GM21423 (cell line): ENCODE measurements at regions not wholly inside any gene's neighbourhood (a gene's known extent, or its start where the extent isn't known, plus 50 kb on each side); places are given as distances from the start of the nearest gene placed in this dataset.

ENCODE experiments used
- ATAC-seq: cut with Tn5 transposase; IDR thresholded peaks from one replicate; pipeline ENCODE4 v1.9.1; 2021; ENCODE audit warnings: mild to moderate bottlenecking, moderate library complexity; ENCODE audit not compliant: unreplicated experiment

DNA sequence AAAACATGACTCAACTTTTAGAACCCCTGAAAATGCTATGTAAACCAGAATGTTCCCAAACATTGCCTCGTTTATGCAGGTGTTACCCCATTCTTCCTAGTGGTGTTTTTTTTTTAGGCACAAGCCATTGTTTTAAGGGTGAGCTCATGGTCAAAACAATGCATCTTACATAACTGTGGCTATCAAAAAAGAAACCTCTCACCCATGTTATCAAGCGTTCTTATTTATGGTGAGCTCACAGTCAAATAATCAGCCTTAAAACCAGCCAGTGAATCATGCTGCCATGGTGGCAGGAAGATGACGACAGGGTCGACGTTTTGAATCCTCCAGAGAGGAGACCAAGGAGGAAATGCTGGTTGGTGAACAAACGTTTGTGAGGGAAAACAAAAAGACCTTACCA is 195.2 kb downstream of the KDR start:
- ATAC-seq: no peak

DNA sequence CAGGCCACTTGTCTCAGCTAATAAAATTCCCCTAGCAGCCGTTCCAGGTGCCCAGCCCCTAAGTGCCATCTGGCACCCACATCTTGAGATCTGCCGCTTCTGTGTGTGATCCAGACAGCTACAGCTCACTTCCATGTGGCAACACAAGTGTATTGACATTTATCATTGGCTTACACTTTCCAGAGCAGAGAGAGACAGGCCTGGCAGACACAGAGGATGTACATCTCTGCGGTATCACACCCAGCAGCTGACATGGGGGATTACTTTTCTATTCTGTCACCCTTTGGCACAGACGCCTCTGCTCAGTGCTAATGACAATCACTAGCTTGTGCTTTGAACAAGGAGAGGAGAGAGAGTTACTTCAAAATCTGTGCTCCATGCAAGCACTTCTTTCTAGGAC is 195.9 kb downstream of the KDR start:
- ATAC-seq: no peak

DNA sequence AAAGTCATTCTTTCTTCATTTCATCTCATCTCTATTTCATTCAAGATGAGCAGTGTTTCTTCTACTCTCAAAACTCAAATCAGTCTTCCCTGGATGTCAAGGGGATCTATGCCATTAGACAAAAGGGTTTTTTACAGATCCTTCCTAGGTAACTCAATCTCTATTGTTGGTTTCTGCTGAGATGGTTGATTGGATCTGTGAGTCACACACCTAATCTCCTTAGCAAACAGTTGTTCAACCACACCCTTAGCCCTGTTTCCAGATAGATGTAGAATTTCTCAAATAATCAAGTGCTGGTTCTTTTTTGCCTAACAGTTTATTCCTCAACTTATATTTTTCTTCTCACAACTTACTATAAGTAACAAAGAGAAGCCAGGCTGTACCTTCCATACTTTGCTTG is 200.5 kb downstream of the KDR start:
- ATAC-seq: no peak

DNA sequence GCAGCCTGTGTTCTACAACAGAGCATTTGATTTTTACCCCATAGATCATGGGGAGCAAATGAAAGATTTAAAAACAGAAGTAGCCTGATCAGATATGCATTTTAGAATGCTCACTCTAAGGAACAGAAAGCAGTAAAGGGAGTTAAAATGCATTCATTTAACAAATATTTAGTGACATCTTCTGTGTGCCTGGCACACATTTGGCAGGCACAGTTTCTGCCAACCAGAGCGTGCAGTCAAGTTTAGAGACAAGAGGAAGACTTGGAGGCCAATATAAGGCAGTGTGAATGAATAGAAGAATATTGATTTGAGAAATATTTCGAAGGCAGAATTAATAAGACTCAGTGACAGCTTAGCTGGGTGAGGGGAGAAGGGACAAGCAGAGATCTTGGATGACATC is 210.1 kb downstream of the KDR start:
- ATAC-seq: no peak

DNA sequence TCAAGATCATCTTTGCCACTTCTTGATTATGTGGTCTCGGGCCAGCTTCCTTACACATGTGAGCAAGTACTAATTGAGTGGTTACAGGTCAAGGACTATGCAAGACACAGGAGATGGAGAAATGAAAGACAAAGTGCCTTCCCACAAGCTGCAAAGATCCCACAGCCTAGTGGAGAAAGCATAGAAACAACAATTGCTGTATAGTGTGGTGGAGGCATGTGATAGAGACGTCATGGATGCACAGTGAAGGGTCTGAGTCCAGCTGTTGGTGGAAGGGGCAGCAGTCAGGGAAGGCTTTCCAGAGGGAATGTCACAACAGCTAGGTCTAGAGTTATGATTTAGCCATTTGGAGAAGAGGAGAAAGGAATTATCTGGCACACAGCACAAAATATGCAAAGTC is 210.6 kb downstream of the KDR start:
- no peak for ATAC-seq

DNA sequence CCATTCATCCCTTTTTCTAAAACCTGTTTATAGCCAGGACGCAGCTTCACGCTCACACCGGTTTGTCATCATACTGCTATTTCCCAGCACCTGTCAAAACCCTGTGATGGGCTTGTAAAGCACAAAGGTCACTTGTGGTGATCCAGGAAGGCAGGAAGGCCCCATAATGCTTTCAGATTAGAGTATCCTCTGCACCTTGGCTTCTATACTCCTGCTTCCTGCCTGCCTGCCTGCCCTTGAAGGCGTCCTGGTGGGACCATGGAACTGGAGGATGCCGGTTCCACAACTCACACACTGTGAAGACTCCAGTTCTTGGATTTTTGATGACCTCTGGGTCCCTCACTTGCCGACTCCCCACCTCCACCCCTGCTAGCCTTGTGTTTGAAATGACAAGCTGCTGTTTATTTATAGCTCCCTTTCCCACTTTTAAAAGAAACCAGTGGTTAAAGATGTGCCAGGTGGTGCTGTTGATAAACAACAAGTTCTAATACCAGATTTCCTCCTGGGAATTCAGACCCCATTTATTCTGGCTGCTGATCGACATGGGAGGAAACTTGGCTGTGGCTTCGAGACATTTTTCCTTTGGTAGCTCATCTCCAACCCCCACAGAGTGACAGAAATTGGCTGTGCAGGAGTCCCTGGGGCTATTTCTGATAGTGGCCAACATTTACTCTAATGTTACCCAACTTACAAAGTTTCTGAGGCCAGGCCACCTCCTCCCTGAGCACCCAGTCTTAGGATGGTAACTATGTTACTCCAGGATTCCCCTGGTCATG is 211.5 kb downstream of the KDR start:
- no peak for ATAC-seq

DNA sequence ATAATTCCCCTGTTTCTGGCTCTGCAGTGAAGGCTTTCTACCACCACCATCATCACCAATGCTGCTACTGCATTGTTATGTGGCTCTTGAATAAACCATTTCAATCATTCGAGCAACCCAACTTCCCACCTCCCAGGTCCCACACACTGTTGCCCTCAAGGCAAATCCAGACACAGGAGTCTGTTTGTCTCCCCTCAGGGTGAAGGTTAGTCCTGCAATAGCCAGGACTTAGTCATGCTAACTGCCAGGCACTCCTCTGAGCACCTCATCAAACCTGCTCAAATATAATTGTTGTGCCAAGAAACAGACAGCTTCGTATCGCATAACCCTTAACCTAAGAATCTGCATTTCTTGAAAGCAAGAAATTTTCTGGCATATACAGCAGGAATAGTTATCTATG is 213.2 kb downstream of the KDR start:
- no peak for ATAC-seq

DNA sequence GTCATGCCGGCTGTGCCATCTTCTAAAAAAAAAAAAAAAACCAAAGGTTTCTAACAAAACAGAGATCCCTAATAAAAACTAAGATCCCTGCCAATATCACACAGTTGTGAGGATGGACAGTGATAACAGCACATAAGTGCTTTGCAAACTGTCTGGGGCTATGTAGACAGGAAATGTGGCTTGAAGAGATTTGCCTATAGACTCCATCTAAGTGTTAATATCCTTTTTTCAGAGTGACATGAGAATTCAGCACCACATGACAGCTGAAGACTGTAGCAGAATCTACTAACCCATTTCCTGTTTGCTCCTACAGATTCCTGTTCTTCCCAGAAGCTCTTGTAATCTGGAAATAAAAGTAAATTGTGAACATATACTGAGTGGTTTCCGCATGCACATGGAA is 215.4 kb downstream of the KDR start:
- ATAC-seq: peak; percentile 75

DNA sequence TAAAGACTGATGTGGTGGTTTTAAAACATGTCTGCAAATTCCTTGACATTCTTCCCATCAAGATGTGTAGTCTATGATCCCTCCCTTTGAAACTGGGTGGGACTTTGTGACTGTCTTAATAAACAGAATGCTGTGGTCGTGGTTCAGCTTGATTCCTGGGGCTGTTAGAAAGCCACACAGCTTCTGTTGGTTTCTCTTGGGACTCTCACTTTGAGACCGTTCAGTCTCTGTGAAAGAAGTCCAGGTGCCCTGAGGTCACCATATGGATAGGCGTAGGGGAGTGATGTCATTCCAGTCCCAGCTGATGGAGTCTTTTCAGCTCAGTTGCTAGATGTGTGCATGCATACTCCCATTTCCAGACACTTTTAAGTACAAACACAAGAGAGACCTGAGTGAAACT is 216.6 kb downstream of the KDR start:
- ATAC-seq: peak; percentile 56

DNA sequence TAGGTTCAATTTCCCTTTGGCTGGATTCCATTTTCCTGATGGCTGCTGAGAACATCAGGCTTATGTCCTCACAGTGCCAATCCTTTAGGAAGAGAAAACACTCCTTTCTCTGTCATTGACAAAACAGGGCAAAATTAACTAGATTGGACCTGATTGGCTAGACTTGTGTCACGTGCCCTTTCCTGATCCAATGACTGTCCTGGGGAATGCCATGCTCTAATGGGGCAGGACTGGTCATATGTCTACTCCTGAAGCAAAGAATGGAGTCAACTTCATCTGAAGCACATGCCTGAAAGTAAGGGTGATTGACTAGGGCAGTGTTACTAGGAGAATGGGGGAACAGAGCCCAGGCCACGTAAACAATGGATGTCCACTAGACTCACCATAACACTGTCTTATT is 220.4 kb downstream of the KDR start:
- no peak for ATAC-seq

DNA sequence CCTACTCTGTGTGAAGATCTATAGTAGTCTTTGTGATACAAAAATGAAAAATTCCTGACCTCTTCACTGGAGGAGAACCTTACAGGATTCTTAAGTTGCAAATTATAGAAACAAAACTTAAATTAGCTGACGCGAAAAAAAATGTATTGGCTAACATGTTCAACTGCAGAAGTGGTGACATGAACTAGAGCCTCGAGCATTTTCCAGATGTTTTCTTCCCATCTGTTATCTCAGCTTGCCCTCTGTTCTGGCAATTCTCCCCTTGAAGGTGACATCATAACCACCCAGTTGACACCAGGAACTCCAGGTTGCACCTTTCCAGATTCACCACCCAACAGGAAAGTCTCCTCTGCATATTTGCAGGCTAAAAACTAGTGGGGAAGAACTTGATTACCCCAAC is 222.4 kb downstream of the KDR start:
- no peak for ATAC-seq

DNA sequence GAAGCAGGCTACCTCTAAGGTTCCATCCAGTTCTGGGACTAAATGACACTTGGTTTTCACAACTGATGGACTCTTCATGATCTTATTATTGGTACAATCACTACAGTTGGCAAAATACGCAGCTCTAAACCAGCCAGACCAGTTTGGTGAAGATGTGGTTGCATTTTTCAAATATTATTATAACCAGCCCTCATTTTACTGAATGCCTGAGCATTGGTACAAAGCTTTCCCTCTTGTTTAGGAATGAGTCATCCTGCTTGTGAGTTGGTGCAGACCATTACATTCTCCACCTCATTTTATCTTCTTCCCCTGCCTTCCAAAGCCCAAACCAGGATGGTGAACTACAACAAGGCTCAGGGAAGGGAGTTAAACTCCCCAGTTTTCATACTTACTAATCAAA is 223.1 kb downstream of the KDR start:
- ATAC-seq: no peak

DNA sequence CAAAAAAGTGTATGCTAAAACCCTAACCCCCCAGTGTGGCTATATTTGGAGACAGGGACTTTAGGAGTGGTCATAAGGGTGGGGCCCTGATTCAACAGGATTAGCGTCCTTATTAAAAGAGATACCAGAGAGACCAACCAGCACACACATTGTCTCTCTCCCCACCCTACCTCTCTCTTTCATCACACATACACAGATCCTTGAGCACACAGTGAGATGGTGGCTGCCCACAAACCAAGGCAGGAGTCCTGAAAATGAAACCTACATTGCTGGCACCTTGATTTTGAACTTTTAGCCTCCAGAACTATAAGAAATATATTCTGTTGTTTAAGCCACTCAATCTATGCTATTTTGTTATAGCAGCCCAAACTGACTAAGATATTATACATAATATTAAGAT is 224.2 kb downstream of the KDR start:
- ATAC-seq: no peak

DNA sequence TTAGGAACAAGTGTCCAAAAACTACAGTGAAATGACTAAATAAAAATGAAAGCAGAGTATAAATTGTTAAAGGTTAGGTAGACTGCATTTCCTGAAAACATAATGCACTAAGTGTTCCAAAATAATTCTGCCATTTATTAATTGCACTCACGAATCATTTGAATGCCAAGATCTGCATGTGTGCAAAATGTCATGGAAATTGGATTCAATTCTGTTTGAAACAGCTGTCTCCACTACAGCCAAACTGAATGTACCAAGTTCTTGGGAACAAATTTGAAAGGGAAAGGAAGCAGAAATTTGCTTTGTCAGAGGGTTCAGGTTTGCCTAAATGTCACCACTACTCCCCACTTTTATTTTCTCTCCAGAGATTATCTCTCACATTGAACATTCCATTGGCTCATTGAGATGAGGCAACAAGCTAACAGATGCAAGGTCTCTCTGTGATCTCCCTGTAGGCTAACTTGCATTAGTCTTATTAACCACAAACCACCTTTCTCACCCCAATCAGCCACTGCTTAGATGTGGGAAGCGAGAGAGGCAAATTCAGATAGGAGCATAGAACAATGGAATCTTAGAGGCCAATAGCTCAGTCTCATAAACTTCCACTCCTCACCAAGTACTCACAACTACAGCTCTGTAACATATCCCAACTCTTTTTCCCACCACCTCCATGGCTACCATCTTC is 226.6 kb downstream of the KDR start:
- ATAC-seq: no peak

DNA sequence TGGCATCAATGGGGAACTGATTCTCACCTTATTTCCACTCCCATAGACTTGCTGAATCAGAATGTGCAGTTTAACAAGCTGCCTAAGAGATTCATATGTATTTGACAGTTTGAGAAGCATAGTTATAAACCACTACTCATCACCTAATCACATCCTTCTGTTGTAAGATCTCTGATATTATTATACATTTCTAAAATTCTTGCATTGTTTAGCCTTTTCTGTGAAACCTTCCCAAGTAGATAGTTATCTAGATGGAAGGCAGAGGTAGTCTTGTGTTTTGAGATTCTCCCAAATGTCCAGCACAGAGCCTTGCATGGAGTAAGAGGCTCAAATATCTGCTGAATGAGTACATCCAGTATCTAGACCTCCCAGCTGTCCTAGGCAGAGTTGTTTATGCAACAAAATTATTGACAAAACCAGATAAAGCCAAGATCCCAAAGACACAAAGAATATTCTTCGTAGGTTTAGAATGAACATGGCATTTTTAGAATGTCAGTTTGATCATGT is 227.3 kb downstream of the KDR start:
- no peak for ATAC-seq

DNA sequence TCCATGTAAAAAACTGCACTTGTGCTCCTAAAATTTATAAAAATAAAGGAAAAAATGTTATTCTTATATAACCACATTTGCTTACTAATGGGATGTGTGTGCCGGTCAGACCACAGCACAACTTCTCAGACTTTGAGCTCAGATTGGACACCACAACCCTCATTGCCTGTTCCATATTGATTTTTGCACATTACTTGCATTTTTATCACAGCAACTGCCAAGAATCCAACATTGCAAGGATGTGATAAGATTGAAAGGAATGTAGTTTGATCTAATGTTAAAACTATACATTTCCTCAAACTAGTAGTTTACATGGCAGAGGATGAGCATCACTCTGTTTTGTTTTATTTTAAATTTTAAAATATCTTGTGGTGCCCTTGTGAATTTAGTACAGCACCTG is 227.8 kb downstream of the KDR start:
- ATAC-seq: no peak

DNA sequence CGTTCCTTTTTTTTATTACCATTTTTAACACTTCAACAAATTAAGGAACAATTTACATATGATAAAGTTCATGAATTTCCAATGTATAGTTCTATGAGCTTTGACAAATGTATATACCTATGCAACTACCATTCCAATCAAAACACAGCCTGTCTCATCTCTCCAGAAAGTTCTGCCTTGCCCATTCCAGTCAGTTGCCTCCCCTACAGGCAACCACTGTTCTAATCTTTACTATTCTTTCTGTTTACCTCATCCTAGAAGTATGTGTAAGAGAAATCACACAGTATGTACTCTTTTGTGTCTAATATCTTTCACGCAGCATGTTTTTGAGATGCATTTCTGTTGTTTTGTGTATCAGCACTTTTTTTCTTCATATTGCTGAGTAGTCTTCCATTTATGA is 224.9 kb downstream of the KIT start:
- ATAC-seq: no peak

DNA sequence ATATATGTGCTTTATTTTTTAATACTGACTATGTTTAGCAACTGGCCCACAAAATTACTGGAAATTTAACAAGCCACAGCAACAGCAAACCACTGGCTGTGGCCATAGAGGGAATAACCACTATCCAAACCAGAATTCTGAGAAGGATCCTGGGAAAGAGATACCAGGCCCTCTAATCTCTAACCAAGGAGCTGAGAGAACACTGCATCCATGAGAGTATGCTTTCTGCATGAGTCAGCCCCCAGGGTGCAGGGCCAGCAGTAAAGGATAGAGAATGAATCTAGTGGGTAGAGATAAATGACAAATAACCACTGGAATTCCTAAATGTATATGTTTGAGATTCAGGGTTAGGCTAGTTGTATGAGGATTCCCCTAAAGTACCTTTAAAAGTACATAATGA is 221.8 kb downstream of the KIT start:
- ATAC-seq: no peak

DNA sequence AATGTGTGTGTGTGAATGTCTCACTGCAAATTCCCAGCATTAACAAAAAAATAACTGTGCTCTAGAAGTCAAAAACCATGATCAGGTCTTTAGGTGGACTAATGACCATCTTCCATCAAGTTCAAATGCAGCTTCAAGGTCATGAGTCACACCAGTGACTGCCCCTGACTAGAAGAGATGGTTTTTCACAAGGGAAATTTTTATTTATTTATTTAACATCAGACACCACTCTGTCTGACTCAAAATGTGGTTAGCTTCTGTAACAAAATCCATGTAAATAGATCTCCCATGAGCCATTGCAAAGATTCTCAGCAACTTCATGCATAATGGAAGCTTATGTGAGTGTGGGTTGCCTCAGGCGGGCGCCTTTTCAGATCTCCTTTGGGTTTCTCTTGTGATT is 219.2 kb downstream of the KIT start:
- no peak for ATAC-seq

DNA sequence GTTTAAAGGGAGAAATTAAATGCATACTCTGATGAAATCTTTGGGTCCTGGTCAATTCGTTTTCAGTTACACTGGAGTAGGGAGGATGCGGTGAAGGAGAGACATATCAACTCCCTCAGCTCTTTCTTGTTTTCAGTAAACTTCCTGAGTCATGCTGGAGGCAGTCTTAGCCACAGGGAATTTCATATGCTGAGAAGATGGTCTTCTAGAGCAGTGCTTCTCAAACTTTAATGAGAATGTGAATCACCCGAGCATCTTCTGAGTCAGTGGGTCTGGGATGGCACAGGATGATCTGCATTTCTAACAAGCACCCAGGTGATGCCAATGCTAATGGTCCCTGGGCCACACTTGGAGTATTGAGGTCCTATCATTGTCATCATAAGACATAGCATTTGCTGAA is 214.5 kb downstream of the KIT start:
- no peak for ATAC-seq

DNA sequence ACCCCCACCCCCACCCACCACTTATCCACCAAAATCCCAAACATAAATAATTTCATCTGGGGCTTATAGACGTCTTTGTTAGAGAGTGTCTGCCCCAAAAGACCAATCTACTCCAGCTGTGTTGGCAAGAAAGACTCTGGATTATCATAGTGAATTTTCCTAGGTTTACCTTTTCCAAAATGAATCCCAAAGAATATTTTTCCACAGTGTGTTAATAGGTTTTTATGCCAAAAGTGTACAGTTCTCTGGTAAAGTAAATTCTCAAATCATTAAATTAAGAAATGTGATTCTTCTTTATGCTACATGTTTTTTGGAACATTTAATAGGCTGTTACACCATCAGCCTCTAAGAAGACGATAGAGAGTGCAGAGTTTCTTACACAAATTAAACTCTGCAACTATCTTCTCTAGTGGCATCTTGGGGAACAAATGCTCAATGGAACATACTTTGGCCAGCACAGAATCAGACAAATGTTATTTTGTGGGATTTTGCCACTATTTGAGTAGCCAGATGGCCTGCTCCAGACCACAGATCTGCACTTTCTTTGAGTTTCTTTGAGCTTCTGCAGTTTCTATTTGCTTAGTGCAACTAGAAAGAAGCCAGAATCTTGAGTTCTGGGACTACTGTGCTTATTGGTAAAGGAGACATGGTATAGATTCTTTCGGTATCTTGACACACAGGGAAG is 206.0 kb downstream of the KIT start:
- no peak for ATAC-seq

DNA sequence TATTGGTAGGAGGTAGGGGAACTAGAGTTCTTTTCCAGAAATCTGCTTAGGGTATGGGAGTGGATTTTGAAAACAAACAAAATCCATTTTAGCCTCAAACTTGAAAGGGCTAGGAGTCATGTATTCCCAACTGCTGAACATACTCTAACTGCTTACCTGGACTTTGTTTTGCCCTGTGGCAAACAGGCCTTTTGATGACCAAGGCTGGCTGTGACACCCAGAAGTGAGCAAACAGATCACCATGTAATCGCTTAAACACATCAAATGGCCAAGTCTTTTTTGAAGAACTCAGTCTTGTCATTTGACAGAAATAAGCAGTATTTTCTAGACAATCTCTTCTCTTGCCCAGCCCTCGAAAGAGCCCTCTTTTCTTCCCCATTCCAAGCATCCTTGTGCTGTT is 203.4 kb downstream of the KIT start:
- no peak for ATAC-seq
